H9 (cell line): ENCODE measurements at regions not wholly inside any gene's neighbourhood (a gene's known extent, or its start where the extent isn't known, plus 50 kb on each side); places are given as distances from the start of the nearest gene placed in this dataset.

Experiments used
- DNase-seq: peaks from one replicate; pipeline ENCODE4 v3.0.0-alpha.2; 2017
- H2AFZ ChIP-seq: one replicate; pipeline ENCODE4 v1.6.1; 2013; ENCODE audit warnings: mild to moderate bottlenecking, low read length, control low read depth, moderate library complexity
- H2AK5ac ChIP-seq: 2 replicates; pipeline ENCODE4 v1.6.1; 2013; ENCODE audit warnings: low read length, control low read depth, mixed read lengths; ENCODE audit not compliant: insufficient read length
- H2BK120ac ChIP-seq: one replicate; pipeline ENCODE4 v1.6.1; 2013; ENCODE audit warnings: low read depth, mild to moderate bottlenecking, low read length, control low read depth, inconsistent platforms; ENCODE audit not compliant: poor library complexity, severe bottlenecking
- H2BK12ac ChIP-seq: 2 replicates; pipeline ENCODE4 v1.6.1; 2013; ENCODE audit warnings: low read length, control low read depth, mixed read lengths, low read depth; ENCODE audit not compliant: insufficient read length
- H2BK15ac ChIP-seq: 2 replicates; pipeline ENCODE4 v1.6.1; 2013; ENCODE audit warnings: low read depth, low read length, control low read depth
- H2BK20ac ChIP-seq: one replicate; pipeline ENCODE4 v1.6.1; 2013; ENCODE audit warnings: low read depth, mild to moderate bottlenecking, low read length, control low read depth, inconsistent platforms; ENCODE audit not compliant: poor library complexity, severe bottlenecking
- H2BK5ac ChIP-seq: 2 replicates; pipeline ENCODE4 v1.6.1; 2013; ENCODE audit warnings: low read length, control low read depth, mixed read lengths; ENCODE audit not compliant: insufficient read length
- H3K14ac ChIP-seq: 2 replicates; pipeline ENCODE4 v1.6.1; 2013; ENCODE audit warnings: low read length, control low read depth; ENCODE audit not compliant: insufficient read depth
- H3K18ac ChIP-seq: 2 replicates; pipeline ENCODE4 v1.6.1; 2013; ENCODE audit warnings: low read depth, mild to moderate bottlenecking, mixed read lengths, low read length, control low read depth; ENCODE audit not compliant: insufficient read length
- H3K23ac ChIP-seq: 2 replicates; pipeline ENCODE4 v1.6.1; 2013; ENCODE audit warnings: low read length, control low read depth, mixed read lengths, low read depth; ENCODE audit not compliant: insufficient read length
- H3K23me2 ChIP-seq: 2 replicates; pipeline ENCODE4 v1.6.1; 2013; ENCODE audit warnings: low read depth, mild to moderate bottlenecking, mixed read lengths, low read length, control low read depth; ENCODE audit not compliant: insufficient read length, poor library complexity, severe bottlenecking
- H3K27ac ChIP-seq: 2 replicates; pipeline ENCODE4 v1.5.1; 2013; ENCODE audit warnings: low read length, control low read depth, mixed read lengths, low read depth; ENCODE audit not compliant: insufficient read length
- H3K27me3 ChIP-seq: 2 replicates; pipeline ENCODE4 v1.6.1; 2013; ENCODE audit warnings: low read length, control low read depth, inconsistent platforms; ENCODE audit not compliant: insufficient read depth
- H3K4ac ChIP-seq: 2 replicates; pipeline ENCODE4 v1.6.1; 2013; ENCODE audit warnings: low read depth, mild to moderate bottlenecking, control low read depth, inconsistent platforms, low read length, moderate library complexity
- H3K4me1 ChIP-seq: 2 replicates; pipeline ENCODE4 v1.6.1; 2013; ENCODE audit warnings: low read length, control low read depth, inconsistent platforms; ENCODE audit not compliant: insufficient read depth
- H3K4me2 ChIP-seq: 2 replicates; pipeline ENCODE4 v1.6.1; 2013; ENCODE audit warnings: low read length, control low read depth, mixed read lengths; ENCODE audit not compliant: insufficient read length, insufficient read depth
- H3K56ac ChIP-seq: 2 replicates; pipeline ENCODE4 v1.6.1; 2013; ENCODE audit warnings: low read depth, mild to moderate bottlenecking, mixed read lengths, low read length, control low read depth; ENCODE audit not compliant: insufficient read length
- H3K79me1 ChIP-seq: 2 replicates; pipeline ENCODE4 v1.6.1; 2013; ENCODE audit warnings: low read depth, mild to moderate bottlenecking, moderate library complexity, low read length, control low read depth, inconsistent platforms; ENCODE audit not compliant: insufficient read depth, poor library complexity, severe bottlenecking
- H3K79me2 ChIP-seq: 2 replicates; pipeline ENCODE4 v1.6.1; 2013; ENCODE audit warnings: low read length, control low read depth, inconsistent platforms; ENCODE audit not compliant: insufficient read depth
- H3K9ac ChIP-seq: 2 replicates; pipeline ENCODE4 v1.6.1; 2013; ENCODE audit warnings: low read length, control low read depth, mixed read lengths; ENCODE audit not compliant: insufficient read length; ENCODE audit errors: extremely low read depth
- H3K9me3 ChIP-seq: one replicate; pipeline ENCODE4 v1.6.1; 2013; ENCODE audit warnings: low read depth, low read length, inconsistent platforms; ENCODE audit not compliant: control insufficient read depth
- H3T11ph ChIP-seq: one replicate; pipeline ENCODE4 v1.6.1; 2013; ENCODE audit warnings: mild to moderate bottlenecking, low read length, control low read depth, inconsistent platforms
- H4K20me1 ChIP-seq: one replicate; pipeline ENCODE4 v1.6.1; 2013; ENCODE audit not compliant: control insufficient read depth, insufficient read length, insufficient read depth
- H4K5ac ChIP-seq: 2 replicates; pipeline ENCODE4 v1.6.1; 2013; ENCODE audit warnings: low read depth, mild to moderate bottlenecking, mixed read lengths, low read length, control low read depth; ENCODE audit not compliant: insufficient read length
- H4K8ac ChIP-seq: replicated peaks from 2 replicates; pipeline ENCODE4 v1.6.1; 2013; ENCODE audit warnings: low read length, control low read depth, mixed read lengths, low read depth; ENCODE audit not compliant: insufficient read length
- H4K91ac ChIP-seq: 2 replicates; pipeline ENCODE4 v1.6.1; 2013; ENCODE audit warnings: low read depth, mild to moderate bottlenecking, moderate library complexity, mixed read lengths, low read length, control low read depth; ENCODE audit not compliant: insufficient read length
- H3K27ac Mint-ChIP-seq, 3 experiments: 2 replicates in 2 of 3; 3 replicates in 1 of 3; pipeline ENCODE4 v1.8.0; 2020 to 2021; ENCODE audit warnings: mixed read lengths in 3 of 3, mild to moderate bottlenecking in 1 of 3, moderate library complexity in 1 of 3
- H3K27me3 Mint-ChIP-seq: 2 replicates; pipeline ENCODE4 v1.8.0; 2021; ENCODE audit warnings: low read depth, mild to moderate bottlenecking, moderate library complexity, mixed read lengths
- H3K36me3 Mint-ChIP-seq, 3 experiments: 2 replicates in 2 of 3; 3 replicates in 1 of 3; pipeline ENCODE4 v1.8.0; 2020 to 2021; ENCODE audit warnings: low read depth in 3 of 3, mixed read lengths in 3 of 3; ENCODE audit not compliant: insufficient read depth in 1 of 3
- H3K4me1 Mint-ChIP-seq, 2 experiments: 2 replicates each; pipeline ENCODE4 v1.8.0; 2020; ENCODE audit warnings: mixed read lengths in 2 of 2
- H3K4me3 Mint-ChIP-seq, 2 experiments: 2 replicates in 1 of 2; 3 replicates in 1 of 2; pipeline ENCODE4 v1.8.0; 2020 to 2021; ENCODE audit warnings: mild to moderate bottlenecking in 2 of 2, mixed read lengths in 2 of 2, moderate library complexity in 1 of 2
- H3K9me3 Mint-ChIP-seq, 2 experiments: 2 replicates in 1 of 2; 3 replicates in 1 of 2; pipeline ENCODE4 v1.8.0; 2020; ENCODE audit warnings: mild to moderate bottlenecking in 2 of 2, mixed read lengths in 2 of 2, moderate library complexity in 1 of 2
- CTCF ChIP-seq: fragments of 200-600 bp; sonication (generic); conservative IDR thresholded peaks from 3 replicates; pipeline ENCODE4 v1.8.0; 2021; ENCODE audit warnings: antibody characterized with exemption, mild to moderate bottlenecking
- WGBS: extraction: QIAGEN DNeasy Blood & Tissue Kit; methylation state at CpG from one replicate; pipeline ENCODE4 v1.1.7; 2013; ENCODE audit warnings: missing lambda C conversion rate, low lambda C conversion rate, mixed read lengths; ENCODE audit not compliant: insufficient read length; ENCODE audit errors: extremely low coverage; 5-methylcytosine and 5-hydroxymethylcytosine counted together

- H2AK5ac ChIP-seq: no peak overlapping the region
- H3K36me3 Mint-ChIP-seq: peaks cover 0 to 4% (median 2%) of the 10 kb centered on the region in 3 experiments; a peak in 3 of 7 replicates
- H2BK15ac ChIP-seq: no peak overlapping the region
- no peaks in the 10 kb centered on the region for H4K20me1 ChIP-seq
- no peaks in the 10 kb centered on the region for H3K9me3 ChIP-seq
- H4K8ac ChIP-seq: no peak overlapping the region
- H3K27ac Mint-ChIP-seq: peak overlapping the region in 2 of 3 experiments; percentile 48 to 61; a peak in 1 of 7 replicates
- no CpG with 5 or more reads among the region's 9 CpGs for WGBS
- H3K27me3 Mint-ChIP-seq: no peaks in the 10 kb centered on the region
- no peak overlapping the region for H3K14ac ChIP-seq
- H3T11ph ChIP-seq: no peak overlapping the region
- H3K4me1 ChIP-seq: no peaks in the 10 kb centered on the region; the same call in 1 of the 2 replicates
- no peak overlapping the region for H3K56ac ChIP-seq
- H2AFZ ChIP-seq: no peak overlapping the region
- no peaks in the 10 kb centered on the region; a peak in 1 of 5 replicates for H3K9me3 Mint-ChIP-seq
- H3K27ac ChIP-seq: no peak overlapping the region
- no peak for DNase-seq
- H3K23me2 ChIP-seq: no peaks in the 10 kb centered on the region
- H2BK120ac ChIP-seq: no peak overlapping the region
- TF ChIP-seq CTCF: no peak
- H3K23ac ChIP-seq: no peak overlapping the region
- H2BK20ac ChIP-seq: no peak overlapping the region
- H3K79me2 ChIP-seq: no peaks in the 10 kb centered on the region
- H2BK5ac ChIP-seq: no peak overlapping the region
- no peak overlapping the region for H4K5ac ChIP-seq
- no peak overlapping the region for H3K4me3 Mint-ChIP-seq
- H3K4ac ChIP-seq: no peak overlapping the region
- H3K4me1 Mint-ChIP-seq: peaks cover 19 to 24% of the 10 kb centered on the region in 2 experiments
- no peaks in the 10 kb centered on the region for H3K27me3 ChIP-seq
- no peak overlapping the region for H3K18ac ChIP-seq
- H2BK12ac ChIP-seq: no peak overlapping the region
- H3K4me2 ChIP-seq: no peak overlapping the region
- H4K91ac ChIP-seq: no peak overlapping the region
- no peak overlapping the region for H3K9ac ChIP-seq
- no peaks in the 10 kb centered on the region for H3K79me1 ChIP-seq
These were observed 835.7 kb downstream of the DCDC2C start for GRCh38 chr2:4539121-4539520.
